Body of pancreas (tissue), 4 donors: ENCODE measurements at regions not wholly inside any gene's neighbourhood (a gene's known extent, or its start where the extent isn't known, plus 50 kb on each side); places are given as distances from the start of the nearest gene placed in this dataset.

ENCODE experiments used
- ATAC-seq: fragments of 150-250 bp; one replicate; pipeline ENCODE4 v1.9.1; 2016
- DNase-seq, 4 donors: peaks; one replicate each; pipeline ENCODE4 v3.0.0-alpha.2; 2019
- H3K27ac ChIP-seq, 4 donors: fragments of 200-600 bp; sonication (generic); 1 replicate in 3 of 4; 2 replicates in 1 of 4; pipeline versions ENCODE4 v1.5.1 to v1.6.1; 2016 to 2019; ENCODE audit warnings: mild to moderate bottlenecking in 1 of 4, mixed read lengths in 1 of 4, moderate library complexity in 1 of 4
- H3K27me3 ChIP-seq, 2 donors: fragments of 200-600 bp; sonication (generic); one replicate each; pipeline ENCODE4 v1.6.0; 2016; ENCODE audit warnings: mild to moderate bottlenecking in 1 of 2
- H3K36me3 ChIP-seq, 2 donors: fragments of 200-600 bp; sonication (generic); replicated peaks in 1 of 2; 2 replicates each; pipeline ENCODE4 v1.5.1; 2016; ENCODE audit warnings: low read depth in 2 of 2; ENCODE audit not compliant: insufficient read depth in 1 of 2
- H3K4me1 ChIP-seq: fragments of 200-600 bp; sonication (generic); one replicate; pipeline ENCODE4 v1.6.0; 2016
- H3K4me3 ChIP-seq, 2 donors: fragments of 200-600 bp; sonication (generic); 1 replicate in 1 of 2; 2 replicates in 1 of 2; pipeline ENCODE4 v1.5.1; 2016 to 2019
- H3K9me3 ChIP-seq, 3 donors: fragments of 200-600 bp; sonication (generic); 1 replicate in 2 of 3; 2 replicates in 1 of 3; pipeline ENCODE4 v1.5.1; 2016
- CTCF ChIP-seq, 7 experiments: fragments of 450-650 bp in 4 of 7; fragments of 200-600 bp in 3 of 7; sonication (generic) in 3 of 7; IDR thresholded peaks; one replicate each; pipeline ENCODE4 v1.5.1; 2016 to 2019; ENCODE audit warnings: antibody characterized with exemption in 7 of 7
- POLR2A ChIP-seq, 3 donors: fragments of 450-650 bp; IDR thresholded peaks; one replicate each; pipeline ENCODE4 v1.6.1; 2016; ENCODE audit warnings: antibody characterized with exemption in 3 of 3, mild to moderate bottlenecking in 2 of 3
- WGBS, 2 donors: methylation state at CpG; one replicate each; pipeline ENCODE4 v1.1.5; 2017; 5-methylcytosine and 5-hydroxymethylcytosine counted together
- intact Hi-C: fragments of 100-400 bp; cut with DNase I; formaldehyde crosslinking; loops from one replicate; pipeline ENCODE4 v1.15.1; 2023

- Histone ChIP-seq H3K4me1 (no peaks in the 10 kb centered on the region), H3K4me3 (no peak overlapping the region), H3K36me3 (no peaks in the 10 kb centered on the region), H3K27me3 (no peaks in the 10 kb centered on the region), H3K9me3 (no peaks in the 10 kb centered on the region), H3K27ac (no peak overlapping the region)
- WGBS, 2 donors, result 27% methylated on average over 3 of the region's 3 CpGs
- ATAC-seq, result no peak
- TF ChIP-seq CTCF (IDR thresholded peaks at IDR 0.05) (no peak), POLR2A (IDR thresholded peaks at IDR 0.05) (no peak)
- DNase-seq, result no peak
- intact Hi-C loops, result no loop called here
Measured at GRCh38 chr11:29281271-29281777, 735.5 kb downstream of the KCNA4 start.

- no peak overlapping the region for H3K27ac ChIP-seq
- WGBS, 2 donors, result 52 to 64% methylated on average over 2 of the region's 2 CpGs
- no peaks in the 10 kb centered on the region for H3K27me3 ChIP-seq
- H3K9me3 ChIP-seq, result no peaks in the 10 kb centered on the region
- ATAC-seq, result no peak
- H3K36me3 ChIP-seq, result no peaks in the 10 kb centered on the region
- H3K4me3 ChIP-seq, result no peak overlapping the region
- TF ChIP-seq CTCF (IDR thresholded peaks at IDR 0.05), result no peak
- TF ChIP-seq POLR2A (IDR thresholded peaks at IDR 0.05), result no peak
- no peaks in the 10 kb centered on the region for H3K4me1 ChIP-seq
- DNase-seq, result no peak
- intact Hi-C loops, result no loop called here
Measured at GRCh38 chr11:29280452-29280851, 736.4 kb downstream of the KCNA4 start.

GRCh38 chr11:29279716-29280115 lies 737.1 kb downstream of the KCNA4 start:
- H3K9me3 ChIP-seq, result no peaks in the 10 kb centered on the region
- no peaks in the 10 kb centered on the region for H3K36me3 ChIP-seq
- no peak overlapping the region for H3K4me3 ChIP-seq
- no peak for TF ChIP-seq POLR2A (IDR thresholded peaks at IDR 0.05)
- TF ChIP-seq CTCF (IDR thresholded peaks at IDR 0.05), result no peak
- WGBS, 2 donors, result 29 to 38% methylated on average over 2 of the region's 2 CpGs
- no peaks in the 10 kb centered on the region for H3K27me3 ChIP-seq
- no peak overlapping the region for H3K27ac ChIP-seq
- no peaks in the 10 kb centered on the region for H3K4me1 ChIP-seq
- DNase-seq (no peak), ATAC-seq (no peak)
- intact Hi-C loops, result no loop called here

- Histone ChIP-seq H3K9me3 (no peaks in the 10 kb centered on the region), H3K36me3 (no peaks in the 10 kb centered on the region), H3K27me3 (no peaks in the 10 kb centered on the region), H3K4me1 (no peaks in the 10 kb centered on the region), H3K4me3 (no peak overlapping the region), H3K27ac (no peak overlapping the region)
- intact Hi-C loops, result no loop called here
- TF ChIP-seq POLR2A (IDR thresholded peaks at IDR 0.05), result no peak
- no peak for TF ChIP-seq CTCF (IDR thresholded peaks at IDR 0.05)
- WGBS, 2 donors, result 49 to 65% methylated on average over 5 of the region's 5 CpGs
- DNase-seq, result no peak
- ATAC-seq, result no peak
Measured at GRCh38 chr11:29272019-29272654, 744.7 kb downstream of the KCNA4 start.

- ATAC-seq (no peak), DNase-seq (no peak)
- TF ChIP-seq POLR2A (IDR thresholded peaks at IDR 0.05) (no peak), CTCF (IDR thresholded peaks at IDR 0.05) (no peak)
- H3K4me1 ChIP-seq, result no peaks in the 10 kb centered on the region
- 3 to 14% methylated on average over 1 of the region's 1 CpG for WGBS, 2 donors
- no peaks in the 10 kb centered on the region for H3K36me3 ChIP-seq
- intact Hi-C loops, result no loop called here
- H3K27me3 ChIP-seq, result no peaks in the 10 kb centered on the region
- no peak overlapping the region for H3K27ac ChIP-seq
- no peak overlapping the region for H3K4me3 ChIP-seq
- H3K9me3 ChIP-seq, result no peaks in the 10 kb centered on the region
Measured at GRCh38 chr11:29271616-29272015, 745.2 kb downstream of the KCNA4 start.
